Fibroblast of lung (primary cell): ENCODE measurements at regions not wholly inside any gene's neighbourhood (a gene's known extent, or its start where the extent isn't known, plus 50 kb on each side); places are given as distances from the start of the nearest gene placed in this dataset.

Source experiments
- EZH2 ChIP-seq: IDR thresholded peaks from 2 replicates; pipeline ENCODE4 v1.5.1; 2012; ENCODE audit warnings: low read length, control low read depth, mild to moderate bottlenecking; ENCODE audit errors: missing control alignments
- TF ChIP-seq, protein P1 (sequence below), 2 donors: IDR thresholded peaks in 1 of 2; conservative IDR thresholded peaks in 1 of 2; 1 replicate in 1 of 2; 2 replicates in 1 of 2; pipeline ENCODE4 v1.5.1; 2011 to 2012; ENCODE audit warnings: low read length in 2 of 2, control low read depth in 1 of 2, inconsistent platforms in 1 of 2, low read depth in 1 of 2, mild to moderate bottlenecking in 1 of 2

DNA sequence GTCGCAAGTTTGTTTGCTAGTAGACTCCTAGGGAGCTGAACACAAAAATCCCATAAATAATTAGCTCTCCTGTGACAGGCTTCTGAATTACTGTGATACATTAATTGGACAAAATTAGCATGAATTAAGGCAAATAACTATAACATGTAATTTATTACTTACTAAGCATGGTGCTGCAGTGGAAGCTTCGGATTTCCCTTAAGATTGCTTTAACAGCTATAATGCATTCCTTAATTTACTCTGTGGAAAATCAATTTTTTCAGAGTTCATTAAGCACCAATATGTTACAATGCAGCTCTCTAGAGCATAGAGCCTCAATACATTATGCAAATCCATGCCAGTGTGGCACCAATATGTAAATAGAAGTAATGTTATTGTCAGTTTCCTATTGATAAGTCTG is 201.5 kb downstream of the MDFIC start:
- TF ChIP-seq, protein P1, sequence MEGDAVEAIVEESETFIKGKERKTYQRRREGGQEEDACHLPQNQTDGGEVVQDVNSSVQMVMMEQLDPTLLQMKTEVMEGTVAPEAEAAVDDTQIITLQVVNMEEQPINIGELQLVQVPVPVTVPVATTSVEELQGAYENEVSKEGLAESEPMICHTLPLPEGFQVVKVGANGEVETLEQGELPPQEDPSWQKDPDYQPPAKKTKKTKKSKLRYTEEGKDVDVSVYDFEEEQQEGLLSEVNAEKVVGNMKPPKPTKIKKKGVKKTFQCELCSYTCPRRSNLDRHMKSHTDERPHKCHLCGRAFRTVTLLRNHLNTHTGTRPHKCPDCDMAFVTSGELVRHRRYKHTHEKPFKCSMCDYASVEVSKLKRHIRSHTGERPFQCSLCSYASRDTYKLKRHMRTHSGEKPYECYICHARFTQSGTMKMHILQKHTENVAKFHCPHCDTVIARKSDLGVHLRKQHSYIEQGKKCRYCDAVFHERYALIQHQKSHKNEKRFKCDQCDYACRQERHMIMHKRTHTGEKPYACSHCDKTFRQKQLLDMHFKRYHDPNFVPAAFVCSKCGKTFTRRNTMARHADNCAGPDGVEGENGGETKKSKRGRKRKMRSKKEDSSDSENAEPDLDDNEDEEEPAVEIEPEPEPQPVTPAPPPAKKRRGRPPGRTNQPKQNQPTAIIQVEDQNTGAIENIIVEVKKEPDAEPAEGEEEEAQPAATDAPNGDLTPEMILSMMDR (conservative IDR thresholded peaks at IDR 0.05 in 1 of 2, IDR thresholded peaks at IDR 0.05 in 1 of 2; ENCODE audit: low read depth in 1 of 2, low read length in 2 of 2): no peak
- TF ChIP-seq EZH2: no peak
